ENCODE measurements at regions not wholly inside any gene's neighbourhood (a gene's known extent, or its start where the extent isn't known, plus 50 kb on each side); places are given as distances from the start of the nearest gene placed in this dataset.

DNA sequence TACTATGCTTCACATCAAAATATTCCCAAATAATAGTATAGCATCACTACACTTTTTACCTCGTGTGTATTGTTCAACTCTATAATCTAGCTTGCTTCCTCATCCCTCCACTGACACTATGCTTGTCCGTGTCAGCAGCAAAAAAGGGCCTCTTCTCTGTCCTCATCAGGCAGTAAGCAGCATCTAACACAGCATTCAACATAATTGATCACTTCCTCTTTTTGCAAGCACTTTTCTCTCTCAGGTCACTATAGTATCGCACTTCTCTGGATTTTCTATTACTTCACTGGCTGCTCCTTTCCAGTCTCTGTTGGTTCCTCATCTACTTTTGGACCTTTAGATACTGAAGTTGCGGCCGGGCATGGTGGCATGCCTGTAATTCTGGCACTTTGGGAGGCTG lies 64.9 kb upstream of the ZSWIM2 start:
- H3K4me1 Mint-ChIP-seq: no peaks in the 10 kb centered on the region
- no peak overlapping the region for H3K4me3 Mint-ChIP-seq
- no peak for ATAC-seq (replicated peaks)
- no peaks in the 10 kb centered on the region for H3K36me3 Mint-ChIP-seq (ENCODE audit: low read depth)
- H3K27ac Mint-ChIP-seq: no peak overlapping the region
- no peaks in the 10 kb centered on the region for H3K9me3 Mint-ChIP-seq
- H3K27me3 Mint-ChIP-seq: no peaks in the 10 kb centered on the region

DNA sequence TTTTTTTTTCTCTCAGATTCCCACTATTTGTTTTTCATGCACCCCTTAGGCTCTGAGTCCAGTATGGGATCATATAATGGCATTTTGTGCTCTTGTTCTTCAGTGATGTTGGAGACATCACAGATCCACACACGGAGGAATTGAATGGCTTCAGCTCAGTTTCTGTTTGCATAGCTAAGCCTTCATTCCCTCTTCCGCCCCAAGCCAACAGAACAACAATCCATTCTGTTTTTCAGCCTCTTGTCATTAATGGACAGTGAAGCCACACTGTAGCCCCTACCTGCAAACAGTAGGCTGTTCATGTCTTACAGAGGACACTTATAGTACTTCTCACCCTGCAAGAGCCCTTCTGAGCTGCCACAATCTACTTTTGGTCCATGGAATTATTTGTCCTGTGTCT lies 64.0 kb upstream of the ZSWIM2 start:
- Mint-ChIP-seq H3K9me3 (no peaks in the 10 kb centered on the region), H3K4me1 (no peaks in the 10 kb centered on the region), H3K27ac (no peak overlapping the region), H3K4me3 (no peak overlapping the region), H3K36me3 (ENCODE audit: low read depth) (no peaks in the 10 kb centered on the region), H3K27me3 (no peaks in the 10 kb centered on the region)
- no peak for ATAC-seq (replicated peaks)

DNA sequence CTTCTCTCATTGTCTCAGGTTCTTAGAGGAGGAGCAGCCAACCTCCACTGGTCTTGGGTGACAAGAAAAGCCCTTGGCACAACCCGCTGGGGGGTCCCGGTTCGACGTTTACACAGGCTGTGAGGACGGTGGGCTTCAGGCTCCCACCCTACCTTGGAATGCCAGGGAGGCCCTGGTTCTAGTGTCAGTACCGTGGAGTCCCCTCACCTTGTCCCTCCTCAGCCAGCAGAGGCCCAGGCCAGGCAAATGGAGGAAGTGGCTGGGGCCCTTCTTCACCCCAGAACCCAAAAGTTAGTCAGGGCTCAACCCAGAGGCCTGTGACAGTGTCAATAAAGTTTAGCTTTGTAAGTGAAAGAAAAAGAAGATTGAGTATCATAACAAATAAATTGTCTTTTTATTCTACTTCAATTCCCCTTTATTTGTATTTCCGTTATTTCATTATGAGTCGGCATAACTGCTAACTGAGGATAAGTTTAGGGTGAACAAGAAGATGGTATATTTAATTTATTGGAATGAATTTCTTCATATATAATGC lies 62.6 kb upstream of the ZSWIM2 start:
- Mint-ChIP-seq H3K36me3 (ENCODE audit: low read depth) (no peaks in the 10 kb centered on the region), H3K4me1 (no peaks in the 10 kb centered on the region), H3K27me3 (no peaks in the 10 kb centered on the region), H3K9me3 (no peaks in the 10 kb centered on the region), H3K4me3 (no peak overlapping the region), H3K27ac (no peak overlapping the region)
- ATAC-seq (replicated peaks): no peak

DNA sequence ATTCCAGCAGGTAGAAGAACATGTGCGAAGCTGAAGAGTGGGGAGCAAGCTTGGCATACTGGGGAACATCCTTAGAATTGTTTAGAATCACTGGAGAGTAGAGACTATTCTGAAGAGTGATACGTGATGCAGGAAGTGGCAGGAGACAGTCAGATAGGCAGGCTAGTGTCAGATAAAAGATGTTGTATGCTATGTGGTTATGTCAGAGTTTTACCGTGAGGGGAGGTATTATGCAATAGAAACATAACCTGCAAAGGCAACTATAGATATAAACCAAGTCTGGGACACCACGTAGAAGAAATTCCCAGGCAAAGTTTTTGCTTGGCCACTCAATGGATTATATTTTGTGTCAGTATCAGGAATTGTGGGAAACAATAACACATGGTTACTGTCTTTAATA lies 62.0 kb upstream of the ZSWIM2 start:
- Mint-ChIP-seq H3K4me1 (no peaks in the 10 kb centered on the region), H3K36me3 (ENCODE audit: low read depth) (no peaks in the 10 kb centered on the region), H3K9me3 (no peaks in the 10 kb centered on the region), H3K27ac (no peak overlapping the region), H3K4me3 (no peak overlapping the region), H3K27me3 (no peaks in the 10 kb centered on the region)
- no peak for ATAC-seq (replicated peaks)

DNA sequence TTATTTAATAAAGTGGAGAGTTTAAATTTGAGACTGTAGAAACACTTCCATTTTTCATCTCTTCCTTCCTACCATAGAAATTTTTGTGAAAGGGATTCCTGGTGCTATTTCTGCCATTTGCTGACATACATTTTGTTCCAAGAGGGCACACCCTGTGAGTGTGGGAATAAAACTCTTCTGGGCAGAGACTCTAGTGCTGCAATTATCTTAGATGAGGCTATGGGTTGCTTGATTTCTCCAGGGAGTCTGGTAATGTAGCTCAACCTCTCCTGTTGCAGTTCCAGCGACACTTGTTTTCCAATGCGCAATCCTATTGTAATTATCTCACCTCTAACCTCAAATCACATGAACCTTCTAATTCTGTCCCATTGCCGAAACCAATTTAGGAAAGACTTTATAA lies 60.1 kb upstream of the ZSWIM2 start:
- Mint-ChIP-seq H3K27me3 (no peaks in the 10 kb centered on the region), H3K9me3 (no peaks in the 10 kb centered on the region)
- no peak for ATAC-seq (replicated peaks)

DNA sequence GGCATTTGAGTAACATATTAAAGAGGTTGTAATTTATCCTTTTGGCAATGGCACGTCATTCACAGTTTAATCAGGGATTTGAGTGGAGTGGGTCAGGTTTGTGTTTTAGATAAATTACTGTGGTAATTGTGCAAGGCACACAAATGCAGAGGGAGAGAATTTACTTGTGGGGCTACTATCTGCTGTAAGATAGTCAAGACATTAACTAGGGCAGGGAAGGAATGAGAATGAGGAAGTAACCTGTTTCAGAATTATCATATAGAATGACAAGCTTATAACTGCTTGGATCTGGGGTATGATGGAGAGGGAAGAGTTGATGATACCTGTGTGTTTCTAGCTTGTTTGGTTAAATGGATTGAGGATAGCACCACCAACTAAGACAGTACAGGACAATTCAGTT lies 58.9 kb upstream of the ZSWIM2 start:
- Mint-ChIP-seq H3K27ac (no peak overlapping the region), H3K4me3 (no peak overlapping the region), H3K4me1 (no peaks in the 10 kb centered on the region), H3K36me3 (ENCODE audit: low read depth) (no peaks in the 10 kb centered on the region), H3K9me3 (no peaks in the 10 kb centered on the region), H3K27me3 (no peaks in the 10 kb centered on the region)
- no peak for ATAC-seq (replicated peaks)

More for the DNA sequence above, 60.1 kb upstream of the ZSWIM2 start:
- Mint-ChIP-seq H3K27ac (no peak overlapping the region), H3K4me1 (no peaks in the 10 kb centered on the region), H3K36me3 (ENCODE audit: low read depth) (no peaks in the 10 kb centered on the region), H3K4me3 (no peak overlapping the region)

DNA sequence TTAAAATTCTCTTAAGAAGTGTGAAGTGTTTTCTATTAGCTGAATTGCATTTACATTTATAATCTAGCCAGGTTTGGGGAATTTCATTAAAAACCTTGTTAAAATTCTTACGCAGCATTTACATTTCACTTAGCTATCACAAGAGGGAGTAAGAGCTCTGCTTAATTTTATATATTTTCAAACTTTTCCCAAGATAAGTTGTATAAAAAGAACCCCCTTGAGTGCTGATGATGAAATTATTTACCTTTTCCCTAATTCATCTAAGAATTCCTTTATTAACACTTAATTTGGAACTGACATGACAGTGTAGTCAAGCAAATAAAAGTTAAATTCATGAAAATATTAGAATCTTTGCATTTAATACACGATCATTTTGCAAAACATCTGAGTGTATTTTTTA lies 54.2 kb upstream of the ZSWIM2 start:
- Mint-ChIP-seq H3K27ac (no peak overlapping the region), H3K9me3 (peaks cover 4% of the 10 kb centered on the region), H3K36me3 (ENCODE audit: low read depth) (no peaks in the 10 kb centered on the region), H3K4me3 (no peak overlapping the region), H3K4me1 (no peaks in the 10 kb centered on the region), H3K27me3 (no peaks in the 10 kb centered on the region)
- no peak for ATAC-seq (replicated peaks)
